Smooth muscle cell (in vitro differentiated cells): ENCODE measurements at regions not wholly inside any gene's neighbourhood (a gene's known extent, or its start where the extent isn't known, plus 50 kb on each side); places are given as distances from the start of the nearest gene placed in this dataset.

Experiments
- DNase-seq: peaks from one replicate; lab custom pipeline; 2025; ENCODE audit not compliant: unreplicated experiment; lab: John Stamatoyannopoulos, UW
- H2AFZ ChIP-seq: fragments of 200-600 bp; sonication (generic); 2 replicates; pipeline ENCODE4 v1.6.0; 2016; ENCODE audit warnings: antibody characterized with exemption, low read depth, mild to moderate bottlenecking
- H3F3A ChIP-seq: fragments of 200-600 bp; sonication (generic); 2 replicates; pipeline ENCODE4 v1.6.0; 2017; ENCODE audit warnings: antibody characterized with exemption, low read depth
- H3K27ac ChIP-seq: fragments of 200-600 bp; sonication (generic); 2 replicates; pipeline ENCODE4 v1.5.1; 2016; ENCODE audit warnings: low read depth, mild to moderate bottlenecking
- H3K27me3 ChIP-seq: fragments of 200-600 bp; sonication (generic); 2 replicates; pipeline ENCODE4 v1.6.1; 2016; ENCODE audit warnings: low read depth, mild to moderate bottlenecking
- H3K36me3 ChIP-seq: fragments of 200-600 bp; sonication (generic); 2 replicates; pipeline ENCODE4 v1.5.1; 2016; ENCODE audit warnings: low read depth
- H3K4me1 ChIP-seq: fragments of 200-600 bp; sonication (generic); 2 replicates; pipeline ENCODE4 v1.5.1; 2016; ENCODE audit warnings: low read depth
- H3K4me2 ChIP-seq: fragments of 200-600 bp; sonication (generic); 2 replicates; pipeline ENCODE4 v1.6.0; 2016; ENCODE audit warnings: mild to moderate bottlenecking
- H3K4me3 ChIP-seq: fragments of 200-600 bp; sonication (generic); 2 replicates; pipeline ENCODE4 v1.5.1; 2016; ENCODE audit warnings: mild to moderate bottlenecking
- H3K79me2 ChIP-seq: fragments of 200-600 bp; sonication (generic); 2 replicates; pipeline ENCODE4 v1.6.0; 2016; ENCODE audit warnings: low read depth, mild to moderate bottlenecking
- H3K9ac ChIP-seq: fragments of 200-600 bp; sonication (generic); 2 replicates; pipeline ENCODE4 v1.6.0; 2016; ENCODE audit warnings: low read depth
- H3K9me3 ChIP-seq: fragments of 200-600 bp; sonication (generic); replicated peaks from 2 replicates; pipeline ENCODE4 v1.5.1; 2016; ENCODE audit warnings: low read depth
- H4K20me1 ChIP-seq: fragments of 200-600 bp; sonication (generic); 2 replicates; pipeline ENCODE4 v1.6.0; 2016; ENCODE audit warnings: low read depth
- CTCF ChIP-seq: fragments of 200-600 bp; sonication (generic); IDR thresholded peaks from 2 replicates; pipeline ENCODE4 v1.5.1; 2017; ENCODE audit warnings: borderline replicate concordance, mild to moderate bottlenecking, antibody characterized with exemption; ENCODE audit not compliant: insufficient read depth, poor library complexity, severe bottlenecking
- WGBS: methylation state at CpG from one replicate; pipeline ENCODE4 v1.1.7; 2016; ENCODE audit warnings: low lambda C conversion rate; 5-methylcytosine and 5-hydroxymethylcytosine counted together

- no peak for TF ChIP-seq CTCF
- DNase-seq = no peak
- 94% methylated on average over 1 of the region's 1 CpG for WGBS
Measured at GRCh38 chr12:19896041-19896440, 456.7 kb downstream of the AEBP2 start.

GRCh38 chr12:19896534-19896933, 457.2 kb downstream of the AEBP2 start:
- Histone ChIP-seq H2AFZ (no peak overlapping the region), H3K4me3 (no peak overlapping the region), H4K20me1 (no peaks in the 10 kb centered on the region), H3K27me3 (no peaks in the 10 kb centered on the region), H3K4me2 (no peak overlapping the region), H3K36me3 (no peaks in the 10 kb centered on the region), H3K9me3 (no peaks in the 10 kb centered on the region), H3K27ac (no peak overlapping the region), H3F3A (no peaks in the 10 kb centered on the region), H3K79me2 (no peaks in the 10 kb centered on the region), H3K4me1 (no peaks in the 10 kb centered on the region), H3K9ac (no peak overlapping the region)
- no peak for TF ChIP-seq CTCF
- 82% methylated on average over 3 of the region's 3 CpGs for WGBS
- no peak for DNase-seq

More at GRCh38 chr12:19896041-19896440, 456.7 kb downstream of the AEBP2 start:
- no peaks in the 10 kb centered on the region for H3K9me3 ChIP-seq
- no peak overlapping the region for H3K4me2 ChIP-seq
- H4K20me1 ChIP-seq = no peaks in the 10 kb centered on the region
- H3K9ac ChIP-seq = no peak overlapping the region
- no peaks in the 10 kb centered on the region for H3F3A ChIP-seq
- H3K36me3 ChIP-seq = no peaks in the 10 kb centered on the region
- H3K4me3 ChIP-seq = no peak overlapping the region
- no peaks in the 10 kb centered on the region for H3K4me1 ChIP-seq
- H2AFZ ChIP-seq = no peak overlapping the region
- H3K27ac ChIP-seq = no peak overlapping the region
- no peaks in the 10 kb centered on the region for H3K27me3 ChIP-seq
- no peaks in the 10 kb centered on the region for H3K79me2 ChIP-seq

- Histone ChIP-seq H3K9me3 (no peaks in the 10 kb centered on the region), H3K4me1 (no peaks in the 10 kb centered on the region), H3K4me2 (no peak overlapping the region), H3F3A (no peaks in the 10 kb centered on the region), H3K79me2 (no peaks in the 10 kb centered on the region), H3K27me3 (no peaks in the 10 kb centered on the region), H3K27ac (no peak overlapping the region), H3K36me3 (no peaks in the 10 kb centered on the region), H2AFZ (no peak overlapping the region), H3K9ac (no peak overlapping the region), H3K4me3 (no peak overlapping the region), H4K20me1 (no peaks in the 10 kb centered on the region)
- no peak for DNase-seq
- TF ChIP-seq CTCF = no peak
- 68% methylated on average over 2 of the region's 2 CpGs for WGBS
Measured at GRCh38 chr12:19897900-19898408, 458.7 kb downstream of the AEBP2 start.

- no peak for TF ChIP-seq CTCF
- H3K4me1 ChIP-seq = no peaks in the 10 kb centered on the region
- no peaks in the 10 kb centered on the region for H3F3A ChIP-seq
- H3K36me3 ChIP-seq = no peaks in the 10 kb centered on the region
- H3K27me3 ChIP-seq = no peaks in the 10 kb centered on the region
- H3K9ac ChIP-seq = no peak overlapping the region
- no peaks in the 10 kb centered on the region for H3K9me3 ChIP-seq
- no peaks in the 10 kb centered on the region for H3K79me2 ChIP-seq
- no peak overlapping the region for H3K4me3 ChIP-seq
- H3K27ac ChIP-seq = no peak overlapping the region
- no peaks in the 10 kb centered on the region for H4K20me1 ChIP-seq
- H3K4me2 ChIP-seq = no peak overlapping the region
- no peak overlapping the region for H2AFZ ChIP-seq
- WGBS = 86% methylated on average over 1 of the region's 1 CpG
- no peak for DNase-seq
Measured at GRCh38 chr12:19901841-19902240, 462.5 kb downstream of the AEBP2 start.
